ENCODE measurements at regions not wholly inside any gene's neighbourhood (a gene's known extent, or its start where the extent isn't known, plus 50 kb on each side); places are given as distances from the start of the nearest gene placed in this dataset.

- H3K4me1 ChIP-seq (ENCODE audit: control insufficient read depth in 1 of 2, insufficient read depth in 2 of 2, low read depth in 1 of 2, low read length in 1 of 2) = peaks cover 0 to 18% of the 10 kb centered on the region in 2 experiments; a peak in 2 of 4 replicates
- DNase-seq = no peak
- 69% methylated on average over 6 of the region's 6 CpGs for WGBS (ENCODE audit: low lambda C conversion rate)
These were observed 266.4 kb downstream of the FAM43A start for GRCh38 chr3:194951931-194952582.

GRCh38 chr3:194952841-194953241 lies 267.2 kb downstream of the FAM43A start:
- H3K4me2 ChIP-seq = no peak overlapping the region
- no peaks in the 10 kb centered on the region for H3K79me2 ChIP-seq (ENCODE audit: insufficient read depth)
- H3F3A ChIP-seq (replicated peaks; ENCODE audit: insufficient read depth) = no peaks in the 10 kb centered on the region
- DNase-seq = peak; percentile 85
- no peak overlapping the region for H3K9ac ChIP-seq
- H3K4me1 ChIP-seq (ENCODE audit: control insufficient read depth in 1 of 2, insufficient read depth in 2 of 2, low read depth in 1 of 2, low read length in 1 of 2) = peaks cover 0 to 18% of the 10 kb centered on the region in 2 experiments; a peak in 2 of 4 replicates
- WGBS (ENCODE audit: low lambda C conversion rate) = 67% methylated on average over 6 of the region's 6 CpGs
- no peaks in the 10 kb centered on the region for H3K9me2 ChIP-seq
- H4K20me1 ChIP-seq (ENCODE audit: insufficient read depth) = no peaks in the 10 kb centered on the region
- H3K27ac ChIP-seq (ENCODE audit: low read depth in 2 of 2, low read length in 1 of 2) = peak overlapping the region in 1 of 2 experiments; percentile 87; a peak in 2 of 4 replicates
- POLR2A ChIA-PET = interaction anchor here (0.8 kb wide), 1 partner anchor 267 kb away, joined by 3 read pairs; the partner anchor contains the start of gene FAM43A
- no peaks in the 10 kb centered on the region for H3K9me3 ChIP-seq
- CTCF ChIA-PET = interaction anchor here (1.2 to 2.2 kb wide), 2 partner anchors 10 to 270 kb away, joined by 3 to 6 read pairs; no protein-coding TSS in a partner anchor
- H2AFZ ChIP-seq (ENCODE audit: low read depth) = no peak overlapping the region
- H3K27me3 ChIP-seq (ENCODE audit: insufficient read depth) = no peaks in the 10 kb centered on the region
- H3K4me3 ChIP-seq (ENCODE audit: low read depth in 2 of 2, low read length in 1 of 2) = no peak overlapping the region
- TF ChIP-seq USF2 (IDR thresholded peaks at IDR 0.05; ENCODE audit: borderline replicate concordance, low read depth, low read length) (no peak), RFX5 (IDR thresholded peaks at IDR 0.05; ENCODE audit: low read length) (no peak), PBX3 (IDR thresholded peaks at IDR 0.05) (no peak), CHD2 (IDR thresholded peaks at IDR 0.05; ENCODE audit: low read length, partially characterized antibody) (no peak), MAX (IDR thresholded peaks at IDR 0.05; ENCODE audit: low read depth) (no peak), FOXM1 (IDR thresholded peaks at IDR 0.05; ENCODE audit: low read depth) (no peak), TAF1 (IDR thresholded peaks at IDR 0.05; ENCODE audit: borderline replicate concordance, low read depth, low read length) (no peak), GABPA (IDR thresholded peaks at IDR 0.05; ENCODE audit: low read depth) (no peak), SMC3 (IDR thresholded peaks at IDR 0.05; ENCODE audit: low read depth, low read length) (no peak; the same call in 1 of the 2 replicates), TCF12 (IDR thresholded peaks at IDR 0.05) (no peak), EP300 (IDR thresholded peaks at IDR 0.05; ENCODE audit: borderline replicate concordance in 1 of 2, low read depth in 1 of 2, low read length in 1 of 2) (peak in 1 of 2 experiments; percentile 14; a peak in 1 of 4 replicates), RAD21 (IDR thresholded peaks at IDR 0.05; ENCODE audit: low read length) (peak; percentile 9; the same call in 1 of the 2 replicates), GATA2 (CRISPR knock-in tag; IDR thresholded peaks at IDR 0.05) (peak; percentile 70), RCOR1 (IDR thresholded peaks at IDR 0.05; ENCODE audit: low read length) (no peak; the same call in 1 of the 2 replicates), MXI1 (IDR thresholded peaks at IDR 0.05; ENCODE audit: low read depth, low read length) (no peak), FOXJ3 (CRISPR knock-in tag; IDR thresholded peaks at IDR 0.05) (peak; percentile 54; the same call in 1 of the 2 replicates)
- H3K36me3 ChIP-seq (replicated peaks in 1 of 2; ENCODE audit: control insufficient read depth in 1 of 2, insufficient read depth in 2 of 2, low read length in 1 of 2) = no peaks in the 10 kb centered on the region

More at GRCh38 chr3:194951931-194952582, 266.4 kb downstream of the FAM43A start:
- Histone ChIP-seq H2AFZ (ENCODE audit: low read depth) (no peak overlapping the region), H4K20me1 (ENCODE audit: insufficient read depth) (no peaks in the 10 kb centered on the region), H3K27ac (ENCODE audit: low read depth in 2 of 2, low read length in 1 of 2) (peak overlapping the region in 1 of 2 experiments; percentile 87; a peak in 2 of 4 replicates), H3K4me2 (no peak overlapping the region), H3K9me3 (no peaks in the 10 kb centered on the region), H3K9me2 (no peaks in the 10 kb centered on the region), H3K27me3 (ENCODE audit: insufficient read depth) (no peaks in the 10 kb centered on the region), H3K36me3 (replicated peaks in 1 of 2; ENCODE audit: control insufficient read depth in 1 of 2, insufficient read depth in 2 of 2, low read length in 1 of 2) (no peaks in the 10 kb centered on the region), H3K79me2 (ENCODE audit: insufficient read depth) (no peaks in the 10 kb centered on the region), H3K4me3 (ENCODE audit: low read depth in 2 of 2, low read length in 1 of 2) (no peak overlapping the region), H3F3A (replicated peaks; ENCODE audit: insufficient read depth) (no peaks in the 10 kb centered on the region), H3K9ac (no peak overlapping the region)
- ChIA-PET CTCF (interaction anchor here (1.2 to 2.2 kb wide), 2 partner anchors 10 to 269 kb away, joined by 3 to 6 read pairs; no protein-coding TSS in a partner anchor), POLR2A (no interaction called here)
- TF ChIP-seq NRF1 (IDR thresholded peaks at IDR 0.05; ENCODE audit: low read depth, low read length) (no peak), FOXJ3 (CRISPR knock-in tag; IDR thresholded peaks at IDR 0.05) (no peak), MXI1 (IDR thresholded peaks at IDR 0.05; ENCODE audit: low read depth, low read length) (no peak), FOXM1 (IDR thresholded peaks at IDR 0.05; ENCODE audit: low read depth) (no peak), TCF12 (IDR thresholded peaks at IDR 0.05) (no peak), GATA2 (CRISPR knock-in tag; IDR thresholded peaks at IDR 0.05) (no peak), USF1 (IDR thresholded peaks at IDR 0.05; ENCODE audit: borderline replicate concordance, low read depth) (no peak)
